ENCODE measurements at regions not wholly inside any gene's neighbourhood (a gene's known extent, or its start where the extent isn't known, plus 50 kb on each side); places are given as distances from the start of the nearest gene placed in this dataset.

GRCh38 chr6:24987446-24988115 lies 51.8 kb upstream of the RIPOR2 start:
- TF ChIP-seq POLR2A (IDR thresholded peaks at IDR 0.05) = no peak
- no peak for TF ChIP-seq CTCF (IDR thresholded peaks at IDR 0.05)
- TF ChIP-seq POLR2AphosphoS5 (IDR thresholded peaks at IDR 0.05) = no peak
